ENCODE measurements at regions not wholly inside any gene's neighbourhood (a gene's known extent, or its start where the extent isn't known, plus 50 kb on each side); places are given as distances from the start of the nearest gene placed in this dataset.

GRCh38 chr10:6972226-6972625 is 392.1 kb upstream of the PRKCQ start:
- no peak for TF ChIP-seq POLR2AphosphoS5 (IDR thresholded peaks at IDR 0.05; ENCODE audit: insufficient read depth in 1 of 2, low read depth in 1 of 2)
- no peak for TF ChIP-seq CTCF (IDR thresholded peaks at IDR 0.05)
- TF ChIP-seq POLR2A (IDR thresholded peaks at IDR 0.05), result no peak

All from vagina (tissue), 2 donors.